ENCODE measurements at regions not wholly inside any gene's neighbourhood (a gene's known extent, or its start where the extent isn't known, plus 50 kb on each side); places are given as distances from the start of the nearest gene placed in this dataset.
"Not testable (repeated sequence)": the region's sequence is repeated elsewhere in the genome, so short reads cannot be mapped to it uniquely, and the experiment has no call there.

GRCh38 chr1:102498929-102499328 is 502.2 kb upstream of the OLFM3 start:
- no peak for DNase-seq

- not testable (repeated sequence) for DNase-seq
These were observed 501.1 kb upstream of the OLFM3 start for GRCh38 chr1:102497810-102498209.

- DNase-seq = no peak
These were observed 475.8 kb upstream of the OLFM3 start for GRCh38 chr1:102472520-102472919.

- no peak for DNase-seq
These were observed 474.0 kb upstream of the OLFM3 start for GRCh38 chr1:102470767-102471166.

GRCh38 chr1:102466487-102466886 is 469.8 kb upstream of the OLFM3 start:
- no peak for DNase-seq

- DNase-seq = no peak
These were observed 466.6 kb upstream of the OLFM3 start for GRCh38 chr1:102463328-102463727.

- not testable (repeated sequence) for DNase-seq
These were observed 445.6 kb upstream of the OLFM3 start for GRCh38 chr1:102442317-102442716.

- DNase-seq = no peak
These were observed 438.8 kb upstream of the OLFM3 start for GRCh38 chr1:102435483-102435882.

GRCh38 chr1:102434421-102434820 is 437.7 kb upstream of the OLFM3 start:
- no peak for DNase-seq

- no peak for DNase-seq
These were observed 434.5 kb upstream of the OLFM3 start for GRCh38 chr1:102431253-102431652.

- no peak for DNase-seq
These were observed 423.3 kb upstream of the OLFM3 start for GRCh38 chr1:102420034-102420433.
